ENCODE measurements at regions not wholly inside any gene's neighbourhood (a gene's known extent, or its start where the extent isn't known, plus 50 kb on each side); places are given as distances from the start of the nearest gene placed in this dataset.

DNA sequence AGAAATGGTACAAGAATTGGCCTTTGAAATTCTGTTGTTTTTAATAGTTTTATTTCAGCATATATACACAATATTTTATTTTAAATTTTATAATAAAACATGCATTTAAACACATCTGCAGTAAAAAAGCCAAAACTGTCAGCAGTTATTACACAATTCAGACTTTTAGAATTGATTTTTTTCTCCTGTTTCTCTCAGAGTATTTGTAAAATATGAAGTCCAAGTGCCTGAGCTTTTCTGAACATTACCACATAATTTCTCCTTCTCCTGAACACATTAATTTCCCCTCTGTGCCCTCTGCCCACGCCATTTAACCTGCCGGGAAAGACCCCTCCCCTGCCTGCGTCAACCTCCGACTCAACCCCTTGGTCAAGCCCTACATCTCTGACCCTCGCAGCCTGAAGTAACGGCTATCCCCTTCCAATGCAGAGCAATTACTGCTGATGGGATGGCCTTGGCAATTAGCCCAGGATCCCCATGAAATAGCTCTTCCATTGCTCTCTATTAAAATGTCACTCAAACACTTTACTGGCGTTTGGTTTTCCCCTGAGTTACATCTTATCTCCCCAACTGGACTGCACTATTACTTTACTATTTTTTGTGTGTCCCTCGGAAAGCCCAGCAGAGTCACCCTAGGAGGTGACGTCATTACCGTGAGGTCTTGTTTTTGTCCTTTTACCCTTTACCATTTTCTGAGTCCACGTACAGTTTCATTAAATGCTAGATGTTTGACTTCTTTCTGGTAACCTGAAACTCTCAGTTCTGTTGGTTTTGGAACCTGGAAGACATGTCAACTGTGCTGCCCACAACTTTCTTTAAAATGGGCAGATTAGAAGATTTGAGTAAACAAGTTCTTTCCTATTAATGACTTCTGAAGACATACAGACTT lies 146.7 kb upstream of the TAB2 start:
- in situ Hi-C loops (cut with HindIII; ENCODE audit: low pct_ligation_motif_present, low pct_unique_long_range_greater_than_20kb, low sequenced_read_pairs) = no loop called here
- DNase-seq = no peak

GRCh38 chr6:149173222-149173621 lies 144.3 kb upstream of the TAB2 start:
- in situ Hi-C loops (cut with HindIII; ENCODE audit: low pct_ligation_motif_present, low pct_unique_long_range_greater_than_20kb, low sequenced_read_pairs) = no loop called here
- DNase-seq = no peak

GRCh38 chr6:149174962-149175361 lies 142.6 kb upstream of the TAB2 start:
- in situ Hi-C loops (cut with HindIII; ENCODE audit: low pct_ligation_motif_present, low pct_unique_long_range_greater_than_20kb, low sequenced_read_pairs) = no loop called here
- no peak for DNase-seq

DNA sequence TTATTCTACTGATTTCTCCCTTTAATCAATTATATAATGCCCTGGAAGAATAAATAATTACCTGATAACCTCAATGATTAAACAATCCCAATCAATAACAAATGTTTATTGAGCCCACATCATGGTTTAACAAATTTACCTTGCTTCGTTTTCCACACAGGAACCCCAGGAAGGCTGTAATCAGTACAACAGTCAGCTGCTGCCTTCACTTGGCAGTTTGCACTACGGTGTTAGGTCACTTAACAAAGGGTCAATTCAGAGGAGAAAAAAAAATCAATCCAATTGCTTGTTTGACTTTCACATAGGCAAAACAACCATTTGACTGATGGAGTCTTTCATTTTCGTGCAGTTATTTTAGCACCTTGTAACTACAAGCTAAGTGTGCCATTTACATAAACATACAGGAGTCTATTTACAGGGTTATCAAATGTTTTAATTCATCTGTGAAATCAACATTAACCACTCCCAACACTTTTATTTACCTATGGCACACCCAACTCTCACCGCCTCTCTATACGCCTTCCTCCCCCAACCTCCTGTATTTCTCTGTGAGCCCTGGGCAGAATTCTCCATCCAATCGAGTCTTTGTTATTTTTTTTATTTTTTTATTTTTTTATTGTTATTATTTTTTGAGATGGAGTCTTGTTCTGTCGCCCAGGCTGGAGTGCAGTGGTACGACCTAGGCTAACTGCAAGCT lies 140.4 kb upstream of the TAB2 start:
- DNase-seq = no peak
- in situ Hi-C loops (cut with HindIII; ENCODE audit: low pct_ligation_motif_present, low pct_unique_long_range_greater_than_20kb, low sequenced_read_pairs) = no loop called here

DNA sequence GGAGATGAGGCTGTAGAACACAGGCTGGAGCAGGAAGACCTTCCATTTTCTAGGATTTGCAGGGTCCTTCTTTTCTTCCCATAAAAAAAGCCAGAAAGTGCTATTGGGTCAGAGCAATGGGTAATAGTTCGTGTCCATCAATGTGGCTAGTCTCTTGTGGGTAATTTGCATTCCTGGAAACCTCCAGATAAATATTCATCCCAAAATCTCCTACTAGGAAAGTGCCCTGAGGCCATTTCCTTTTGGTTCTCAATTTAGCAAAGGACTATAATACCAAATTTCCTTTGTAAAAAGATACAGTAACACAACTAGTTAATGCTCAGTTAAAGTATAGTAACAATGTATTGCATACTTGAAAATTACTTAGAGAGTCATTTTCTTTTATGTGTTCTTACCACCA lies 138.1 kb upstream of the TAB2 start:
- DNase-seq = no peak
- in situ Hi-C loops (cut with HindIII; ENCODE audit: low pct_ligation_motif_present, low pct_unique_long_range_greater_than_20kb, low sequenced_read_pairs) = no loop called here

GRCh38 chr6:149181304-149181703 lies 136.2 kb upstream of the TAB2 start:
- DNase-seq = no peak
- in situ Hi-C loops (cut with HindIII; ENCODE audit: low pct_ligation_motif_present, low pct_unique_long_range_greater_than_20kb, low sequenced_read_pairs) = no loop called here

- no peak for DNase-seq
- in situ Hi-C loops (cut with HindIII; ENCODE audit: low pct_ligation_motif_present, low pct_unique_long_range_greater_than_20kb, low sequenced_read_pairs) = no loop called here
Measured at GRCh38 chr6:149182262-149182661, 135.2 kb upstream of the TAB2 start.

DNA sequence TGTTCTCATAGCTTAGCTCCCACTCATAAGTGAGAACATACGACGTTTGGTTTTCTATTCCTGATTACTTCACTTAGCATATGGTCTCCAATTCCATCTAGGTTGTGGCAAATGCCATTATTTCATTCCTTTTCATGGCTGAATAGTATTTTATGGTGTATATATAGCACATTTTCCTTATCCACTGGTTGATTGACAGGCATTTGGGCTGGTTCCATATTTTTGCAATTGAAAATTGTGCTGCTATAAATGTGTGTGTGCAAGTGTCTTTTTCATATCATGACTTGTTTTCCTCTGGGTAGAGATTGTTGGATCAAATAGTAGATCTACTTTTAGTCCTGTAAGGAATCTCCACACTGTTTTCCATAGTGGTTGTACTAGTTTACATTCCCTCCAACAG lies 133.0 kb upstream of the TAB2 start:
- in situ Hi-C loops (cut with HindIII; ENCODE audit: low pct_ligation_motif_present, low pct_unique_long_range_greater_than_20kb, low sequenced_read_pairs) = no loop called here
- DNase-seq = no peak

DNA sequence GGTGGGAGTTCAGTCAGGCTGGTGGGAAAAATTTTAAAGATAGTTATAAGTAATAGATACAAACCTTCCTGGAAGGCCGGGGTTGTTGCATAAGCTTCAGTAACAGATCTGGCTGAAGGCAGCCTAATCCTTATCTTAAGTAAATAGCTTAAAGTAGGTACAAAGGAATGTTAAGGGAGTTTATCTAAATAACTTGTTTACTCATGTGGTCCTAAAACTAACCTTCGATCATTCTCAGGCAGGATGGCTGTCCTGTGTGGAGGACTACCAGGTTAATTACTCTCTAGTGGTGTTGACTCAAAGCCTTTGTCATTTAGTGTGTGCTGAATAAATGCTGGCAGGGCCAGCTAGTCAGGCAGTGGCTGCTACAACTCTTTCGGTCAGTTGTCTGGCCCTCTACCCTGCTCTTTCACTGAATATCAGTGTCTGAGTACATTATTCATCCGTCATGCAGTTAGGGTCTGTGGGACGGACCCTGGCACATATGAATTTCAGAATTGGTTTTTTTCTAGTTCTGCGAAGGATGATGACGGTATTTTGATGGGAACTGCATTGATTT lies 131.6 kb upstream of the TAB2 start:
- in situ Hi-C loops (cut with HindIII; ENCODE audit: low pct_ligation_motif_present, low pct_unique_long_range_greater_than_20kb, low sequenced_read_pairs) = no loop called here
- DNase-seq = no peak

DNA sequence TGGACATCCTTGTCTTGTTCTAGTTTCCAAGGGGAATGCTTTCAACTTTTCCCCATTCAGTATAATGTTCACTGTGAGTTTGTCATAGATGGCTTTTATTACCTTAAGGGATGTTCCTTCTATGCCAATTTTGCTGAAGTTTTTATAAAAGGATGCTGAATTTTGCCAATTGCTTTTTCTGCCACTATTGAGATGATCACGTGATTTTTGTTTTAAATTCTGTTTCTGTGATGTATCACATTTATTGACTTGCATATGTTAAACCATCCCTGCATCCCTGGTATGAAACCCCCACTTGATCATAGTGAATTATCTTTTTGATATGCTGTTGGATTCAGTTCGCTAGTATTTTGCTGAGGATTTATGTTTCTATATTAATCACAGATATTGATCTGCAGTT lies 130.6 kb upstream of the TAB2 start:
- no peak for DNase-seq
- in situ Hi-C loops (cut with HindIII; ENCODE audit: low pct_ligation_motif_present, low pct_unique_long_range_greater_than_20kb, low sequenced_read_pairs) = no loop called here

DNA sequence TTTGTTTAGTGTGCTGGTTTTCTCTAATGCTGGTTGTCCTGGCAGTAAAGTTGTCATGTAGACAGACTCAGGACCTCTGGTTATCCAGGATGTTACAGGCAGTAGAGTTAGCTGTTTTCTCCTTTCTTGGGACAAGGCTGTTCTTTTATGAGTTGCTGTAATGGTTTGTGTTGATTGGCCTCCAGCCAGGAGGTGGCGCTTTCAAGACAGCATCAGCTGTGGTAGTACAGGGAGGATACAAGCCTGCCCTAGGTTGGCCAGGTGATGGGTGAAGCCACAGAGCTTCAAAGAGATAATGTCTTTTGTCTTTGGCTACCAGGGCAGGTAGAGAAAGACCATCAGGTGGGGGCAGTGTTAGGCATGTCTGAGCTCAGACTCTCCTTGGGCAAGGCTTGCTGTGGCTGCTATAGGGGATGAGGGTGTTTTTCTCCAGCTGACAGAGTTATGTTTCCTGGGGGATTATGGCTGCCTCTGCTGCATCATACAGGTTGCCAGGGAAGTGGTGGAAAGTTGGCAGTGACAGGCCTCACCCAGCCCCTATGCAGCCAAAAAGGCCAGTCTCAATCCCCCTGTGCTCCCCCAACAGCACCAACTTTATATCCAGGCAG lies 127.2 kb upstream of the TAB2 start:
- peak; percentile 40 for DNase-seq
- in situ Hi-C loops (cut with HindIII; ENCODE audit: low pct_ligation_motif_present, low pct_unique_long_range_greater_than_20kb, low sequenced_read_pairs) = no loop called here

DNA sequence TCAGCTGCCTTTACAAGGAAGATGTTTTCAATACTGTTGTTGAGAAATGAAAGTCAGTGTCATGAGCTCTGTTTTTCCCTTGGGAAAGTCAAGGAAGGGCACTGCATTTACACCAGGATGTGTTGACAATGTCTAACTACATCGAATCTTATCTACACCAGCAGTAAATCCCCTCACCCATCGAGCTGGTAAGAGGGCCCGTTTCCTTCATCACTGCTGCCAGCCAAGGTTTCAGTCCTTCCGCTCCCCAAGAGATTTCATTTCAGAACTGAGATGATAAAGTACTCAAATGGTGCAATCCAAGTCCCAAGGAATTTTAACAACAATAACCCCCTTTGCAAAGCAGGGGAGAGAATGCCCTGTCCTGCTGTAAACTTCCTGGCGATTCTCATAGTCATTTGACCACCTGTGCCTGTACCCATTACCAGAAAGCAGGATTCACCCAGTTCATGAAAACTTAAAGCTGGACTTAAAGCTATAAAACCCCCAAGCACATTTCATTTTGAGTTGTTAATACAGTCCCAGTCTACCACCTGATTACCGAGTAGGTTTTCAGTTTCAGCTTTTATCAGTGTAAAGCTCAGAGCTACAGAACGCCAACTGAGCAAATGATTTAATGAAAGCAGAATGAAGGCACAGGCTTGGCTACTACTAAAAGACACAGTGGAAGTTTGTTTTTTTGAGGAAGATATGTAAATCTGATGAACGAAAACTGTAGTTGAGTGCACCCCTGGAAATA lies 122.5 kb upstream of the TAB2 start:
- no peak for DNase-seq
- in situ Hi-C loops (cut with HindIII; ENCODE audit: low pct_ligation_motif_present, low pct_unique_long_range_greater_than_20kb, low sequenced_read_pairs) = no loop called here

- no peak for DNase-seq
Measured at GRCh38 chr6:149196091-149196490, 121.4 kb upstream of the TAB2 start.

DNA sequence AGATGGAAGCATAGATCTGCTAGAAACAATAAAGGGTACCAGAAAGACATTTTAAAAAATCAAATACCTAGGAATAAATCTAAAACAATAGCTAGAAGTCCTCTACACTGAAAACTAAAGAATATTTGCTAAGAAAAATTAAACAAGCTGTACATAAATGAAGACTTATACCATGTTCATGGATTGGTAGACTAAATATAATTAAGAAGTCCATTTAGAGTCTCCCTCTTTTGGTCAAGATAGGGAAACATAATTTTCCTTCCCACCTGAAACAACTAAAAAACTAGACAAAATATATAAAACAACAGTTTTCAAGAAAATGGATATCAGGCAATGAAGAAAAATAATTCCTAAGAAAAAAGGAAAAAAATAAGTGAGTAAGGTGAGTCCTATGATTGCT lies 120.0 kb upstream of the TAB2 start:
- no peak for DNase-seq
- in situ Hi-C loops (cut with HindIII; ENCODE audit: low pct_ligation_motif_present, low pct_unique_long_range_greater_than_20kb, low sequenced_read_pairs) = no loop called here

More at GRCh38 chr6:149196091-149196490, 121.4 kb upstream of the TAB2 start:
- in situ Hi-C loops (cut with HindIII; ENCODE audit: low pct_ligation_motif_present, low pct_unique_long_range_greater_than_20kb, low sequenced_read_pairs) = no loop called here

DNA sequence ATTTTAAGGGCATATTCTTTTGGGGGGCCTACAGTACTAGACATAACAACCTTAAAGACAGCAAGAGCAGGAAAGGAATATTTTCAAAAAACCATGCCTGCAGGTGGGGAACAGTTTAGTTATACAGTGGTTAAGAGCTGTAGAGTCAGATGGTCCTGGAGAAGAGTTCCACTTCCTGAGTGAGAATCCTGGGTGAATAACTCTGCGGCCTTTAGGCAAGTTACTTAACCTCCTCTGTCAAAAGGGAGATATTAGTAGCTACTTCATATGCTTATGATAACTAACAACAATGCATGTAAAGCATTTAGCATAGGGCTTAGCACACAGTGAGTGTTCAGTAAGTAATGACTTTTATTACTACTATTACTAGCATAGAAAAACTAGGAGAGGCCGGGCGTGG lies 119.2 kb upstream of the TAB2 start:
- no peak for DNase-seq
- in situ Hi-C loops (cut with HindIII; ENCODE audit: low pct_ligation_motif_present, low pct_unique_long_range_greater_than_20kb, low sequenced_read_pairs) = no loop called here

- no peak for DNase-seq
- in situ Hi-C loops (cut with HindIII; ENCODE audit: low pct_ligation_motif_present, low pct_unique_long_range_greater_than_20kb, low sequenced_read_pairs) = no loop called here
Measured at GRCh38 chr6:149200282-149200945, 117.1 kb upstream of the TAB2 start.

DNA sequence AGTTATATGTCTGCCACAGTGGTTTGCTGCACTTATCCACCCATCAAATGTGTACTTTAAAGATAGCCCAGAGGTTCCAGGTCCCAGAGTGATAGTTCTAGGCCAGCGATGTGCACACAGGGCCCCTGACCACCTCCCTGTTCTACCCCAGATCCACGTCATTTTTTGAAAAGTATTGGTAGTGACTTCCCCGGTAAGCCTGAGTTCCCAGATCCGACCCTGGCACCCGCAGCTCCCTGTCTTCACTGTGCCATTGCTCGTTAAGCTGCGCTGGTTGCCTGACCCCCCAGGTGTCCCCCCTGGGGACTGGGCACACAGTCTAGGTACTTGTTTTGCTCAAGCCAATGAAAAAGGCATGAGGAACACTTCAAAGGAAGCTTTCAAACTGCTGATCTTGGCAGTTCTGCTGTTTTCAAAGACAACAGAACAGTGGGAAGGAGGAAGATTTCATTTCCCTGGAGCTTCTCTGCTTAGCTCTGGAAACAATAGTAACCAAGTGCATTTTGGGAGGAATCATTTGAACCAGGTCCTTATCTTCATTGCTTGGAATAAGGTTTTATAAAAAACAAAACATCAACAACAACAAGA lies 116.3 kb upstream of the TAB2 start:
- no peak for DNase-seq
- in situ Hi-C loops (cut with HindIII; ENCODE audit: low pct_ligation_motif_present, low pct_unique_long_range_greater_than_20kb, low sequenced_read_pairs) = no loop called here

DNA sequence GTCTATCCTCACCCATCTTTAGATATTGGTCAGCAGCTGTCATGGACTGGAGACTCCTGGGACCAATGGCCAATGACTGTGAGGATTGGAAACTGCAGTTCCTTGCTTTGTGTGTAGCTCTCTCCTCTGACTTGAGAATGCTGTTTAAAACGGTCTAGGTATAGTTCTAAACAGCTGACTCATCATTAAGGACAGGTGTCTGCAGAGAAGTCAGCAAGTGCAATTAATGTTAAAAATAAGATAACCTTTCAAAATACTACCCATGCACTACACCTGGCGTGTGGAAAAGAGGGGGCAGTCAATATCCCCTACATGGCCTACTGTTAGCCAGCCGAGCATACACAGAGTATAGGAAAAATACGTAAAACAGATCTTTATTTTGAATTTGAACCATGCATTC lies 115.4 kb upstream of the TAB2 start:
- in situ Hi-C loops (cut with HindIII; ENCODE audit: low pct_ligation_motif_present, low pct_unique_long_range_greater_than_20kb, low sequenced_read_pairs) = no loop called here
- no peak for DNase-seq

Measured in ACHN (cell line).